22Rv1 (cell line): ENCODE measurements at regions not wholly inside any gene's neighbourhood (a gene's known extent, or its start where the extent isn't known, plus 50 kb on each side); places are given as distances from the start of the nearest gene placed in this dataset.

Experiments
- ZFX ChIP-seq: fragments of 450-650 bp; IDR thresholded peaks from 2 replicates; pipeline ENCODE4 v1.6.1; 2017; ENCODE audit warnings: antibody characterized with exemption, borderline replicate concordance
- TF ChIP-seq, protein P1 (sequence below): fragments of 450-650 bp; IDR thresholded peaks from 2 replicates; pipeline ENCODE4 v1.5.1; 2017; ENCODE audit warnings: mild to moderate bottlenecking

DNA sequence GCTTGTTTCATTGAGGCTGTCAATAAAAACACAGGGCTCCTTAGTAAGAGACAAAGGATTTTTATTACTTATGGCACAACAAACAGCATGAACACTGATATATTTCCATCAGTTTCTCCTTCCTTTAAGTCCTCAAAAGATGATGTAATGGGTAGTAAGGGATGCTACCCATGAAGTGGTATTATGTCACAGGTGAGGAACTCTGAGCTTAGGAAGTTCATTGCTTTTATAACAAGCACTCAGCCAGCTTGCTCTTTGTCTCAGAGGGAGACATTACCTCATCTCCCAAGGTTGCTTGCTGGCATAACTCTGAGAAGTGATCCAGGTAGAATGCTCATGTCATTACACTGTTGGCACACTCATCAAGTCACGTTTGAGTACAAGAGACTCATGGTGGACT lies 287.0 kb upstream of the OR4E1 start:
- TF ChIP-seq, protein P1, sequence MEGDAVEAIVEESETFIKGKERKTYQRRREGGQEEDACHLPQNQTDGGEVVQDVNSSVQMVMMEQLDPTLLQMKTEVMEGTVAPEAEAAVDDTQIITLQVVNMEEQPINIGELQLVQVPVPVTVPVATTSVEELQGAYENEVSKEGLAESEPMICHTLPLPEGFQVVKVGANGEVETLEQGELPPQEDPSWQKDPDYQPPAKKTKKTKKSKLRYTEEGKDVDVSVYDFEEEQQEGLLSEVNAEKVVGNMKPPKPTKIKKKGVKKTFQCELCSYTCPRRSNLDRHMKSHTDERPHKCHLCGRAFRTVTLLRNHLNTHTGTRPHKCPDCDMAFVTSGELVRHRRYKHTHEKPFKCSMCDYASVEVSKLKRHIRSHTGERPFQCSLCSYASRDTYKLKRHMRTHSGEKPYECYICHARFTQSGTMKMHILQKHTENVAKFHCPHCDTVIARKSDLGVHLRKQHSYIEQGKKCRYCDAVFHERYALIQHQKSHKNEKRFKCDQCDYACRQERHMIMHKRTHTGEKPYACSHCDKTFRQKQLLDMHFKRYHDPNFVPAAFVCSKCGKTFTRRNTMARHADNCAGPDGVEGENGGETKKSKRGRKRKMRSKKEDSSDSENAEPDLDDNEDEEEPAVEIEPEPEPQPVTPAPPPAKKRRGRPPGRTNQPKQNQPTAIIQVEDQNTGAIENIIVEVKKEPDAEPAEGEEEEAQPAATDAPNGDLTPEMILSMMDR: no peak
- no peak for TF ChIP-seq ZFX
